H1 (cell line): ENCODE measurements at regions not wholly inside any gene's neighbourhood (a gene's known extent, or its start where the extent isn't known, plus 50 kb on each side); places are given as distances from the start of the nearest gene placed in this dataset.

ENCODE experiments used
- BACH1 ChIP-seq: IDR thresholded peaks from 2 replicates; pipeline ENCODE4 v1.6.1; 2012; ENCODE audit warnings: low read length, improper control_type of control experiment
- SIN3A ChIP-seq, 2 experiments: IDR thresholded peaks in 1 of 2; conservative IDR thresholded peaks in 1 of 2; 2 replicates each; pipeline ENCODE4 v1.6.1; 2011 to 2012; ENCODE audit warnings: low read length in 2 of 2, improper control_type of control experiment in 1 of 2, low read depth in 1 of 2, mild to moderate bottlenecking in 1 of 2

- TF ChIP-seq BACH1 (no peak), SIN3A (conservative IDR thresholded peaks at IDR 0.05 in 1 of 2, IDR thresholded peaks at IDR 0.05 in 1 of 2; ENCODE audit: low read depth in 1 of 2, low read length in 2 of 2) (no peak)
Observed at GRCh38 chr14:87805315-87805723, 187.7 kb downstream of the GALC start (continued).
